ENCODE measurements at regions not wholly inside any gene's neighbourhood (a gene's known extent, or its start where the extent isn't known, plus 50 kb on each side); places are given as distances from the start of the nearest gene placed in this dataset.

DNA sequence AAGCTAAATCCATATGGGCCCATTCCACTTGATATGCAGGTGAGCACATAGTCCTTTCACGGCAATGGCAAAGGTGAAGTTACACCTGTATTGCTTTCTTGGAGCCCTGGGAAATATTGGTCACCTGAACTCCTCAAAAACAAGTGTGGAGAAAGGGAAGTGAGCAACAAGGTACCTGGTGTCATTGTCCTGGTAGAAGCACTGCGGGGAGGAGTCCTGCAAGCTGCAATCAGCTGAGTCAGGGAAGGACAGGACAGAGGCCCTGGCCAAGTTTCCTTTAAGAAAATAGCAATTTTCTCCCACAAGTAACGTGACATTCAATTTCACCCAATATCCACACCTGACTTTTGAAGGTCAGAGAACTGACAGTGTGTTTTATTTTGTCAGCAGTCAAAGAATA is 389.1 kb downstream of the IRS2 start:
- DNase-seq (ENCODE audit: low read depth) = no peak

DNA sequence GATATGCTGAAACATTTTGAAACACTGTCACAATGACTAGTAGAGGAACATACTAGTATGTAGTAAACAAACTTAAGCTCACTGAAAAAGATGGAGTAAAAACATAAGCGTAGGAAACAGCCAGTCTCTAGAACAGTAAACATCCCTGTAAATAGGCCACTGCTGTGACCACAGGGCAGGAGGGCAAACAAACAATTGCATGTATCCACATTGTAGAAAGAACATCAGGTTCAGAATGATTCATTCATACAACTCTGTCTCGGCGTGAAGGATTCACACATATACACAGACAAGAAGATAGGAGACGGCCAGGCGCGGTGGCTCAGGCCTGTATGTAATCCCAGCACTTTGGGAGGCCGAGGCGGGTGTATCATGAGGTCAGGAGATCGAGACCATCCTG is 390.1 kb downstream of the IRS2 start:
- DNase-seq (ENCODE audit: low read depth) = no peak

DNA sequence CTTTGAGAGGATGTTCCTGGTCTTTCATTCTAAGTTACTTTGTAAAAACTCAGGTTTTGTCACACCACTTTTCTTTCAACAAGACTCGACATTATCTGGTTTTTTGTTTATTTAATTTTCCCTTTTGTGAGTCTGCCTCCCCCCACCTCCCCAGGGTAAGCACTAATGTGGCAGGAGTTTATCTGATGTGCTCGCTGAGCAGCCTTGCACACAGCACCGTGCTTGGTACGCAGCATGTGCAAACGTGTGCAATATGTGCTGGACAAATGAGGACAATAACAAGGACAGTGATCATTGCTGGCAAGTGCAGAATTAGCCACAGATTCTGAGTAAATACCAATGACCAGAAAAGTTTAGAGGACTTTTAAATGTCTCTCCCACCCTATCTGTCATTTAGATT is 391.4 kb downstream of the IRS2 start:
- no peak for DNase-seq (ENCODE audit: low read depth)

DNA sequence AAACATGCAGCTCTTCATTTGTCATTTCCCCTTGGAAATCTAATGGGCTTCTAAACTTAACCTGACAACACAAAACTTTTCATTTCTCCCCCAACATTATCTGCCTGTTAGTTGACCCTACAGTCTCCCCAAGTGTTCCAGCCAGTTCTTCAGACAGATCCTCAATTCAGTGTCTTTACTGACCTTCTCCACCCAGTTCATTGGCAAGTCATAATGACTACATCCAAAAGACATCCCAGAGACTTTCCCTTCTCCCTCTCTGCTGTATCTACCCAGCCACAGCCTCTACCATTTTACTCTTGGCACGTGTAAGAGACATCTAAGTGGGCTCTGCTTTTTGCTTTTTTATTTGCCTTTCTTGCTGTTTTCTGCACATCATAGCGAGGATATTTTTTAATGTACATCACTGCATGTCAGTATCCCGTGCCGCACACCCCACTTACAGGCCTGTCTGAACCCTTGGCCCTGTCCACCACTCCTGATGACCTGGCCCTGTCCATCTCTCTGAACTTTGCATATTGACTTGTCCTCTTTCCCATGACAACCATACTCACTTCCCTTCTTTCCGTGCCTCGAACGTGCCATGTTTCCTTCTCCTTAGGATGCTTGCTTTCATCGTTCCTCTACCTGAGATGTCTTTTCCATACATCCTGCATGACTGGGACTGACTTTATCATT is 391.9 kb downstream of the IRS2 start:
- DNase-seq (ENCODE audit: low read depth) = no peak

DNA sequence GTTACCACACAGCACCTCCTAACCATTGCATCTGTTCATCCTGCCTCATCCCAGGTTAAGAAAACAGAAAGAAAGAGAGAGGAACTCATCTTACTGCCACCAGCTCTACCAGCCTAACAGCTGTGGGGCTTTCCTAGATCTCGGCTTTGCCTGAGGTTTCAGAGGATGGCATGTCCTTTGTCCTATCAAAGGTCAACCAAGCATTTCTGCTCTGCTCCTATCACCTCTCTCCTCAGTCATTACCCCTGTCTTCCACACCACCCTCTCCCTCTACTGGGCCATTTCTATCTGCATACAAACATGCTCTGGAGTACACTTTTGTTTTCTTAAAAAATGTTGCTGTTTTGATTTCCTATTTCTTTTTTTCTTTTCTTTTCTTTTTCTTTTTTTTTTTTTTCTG is 393.3 kb downstream of the IRS2 start:
- DNase-seq (ENCODE audit: low read depth) = no peak

DNA sequence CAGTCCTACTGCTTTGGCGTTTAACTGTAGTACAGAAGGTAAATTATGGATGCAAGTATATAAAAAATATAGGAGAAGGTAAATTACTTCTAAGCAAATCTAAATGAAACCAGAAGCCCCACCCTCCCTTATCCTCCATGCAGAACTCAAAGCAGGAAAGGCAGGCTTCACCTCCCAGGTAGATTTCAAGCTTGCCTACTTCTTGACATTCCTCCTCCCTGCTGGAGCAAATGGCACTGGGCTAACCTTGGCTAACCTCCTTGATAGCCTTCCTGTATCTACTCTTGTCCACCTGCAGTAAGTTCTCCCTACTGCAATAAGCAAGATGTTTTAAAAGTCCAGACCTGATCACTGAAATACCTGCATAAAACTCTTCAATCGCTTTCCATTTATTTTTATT is 396.0 kb downstream of the IRS2 start:
- DNase-seq (ENCODE audit: low read depth) = no peak

DNA sequence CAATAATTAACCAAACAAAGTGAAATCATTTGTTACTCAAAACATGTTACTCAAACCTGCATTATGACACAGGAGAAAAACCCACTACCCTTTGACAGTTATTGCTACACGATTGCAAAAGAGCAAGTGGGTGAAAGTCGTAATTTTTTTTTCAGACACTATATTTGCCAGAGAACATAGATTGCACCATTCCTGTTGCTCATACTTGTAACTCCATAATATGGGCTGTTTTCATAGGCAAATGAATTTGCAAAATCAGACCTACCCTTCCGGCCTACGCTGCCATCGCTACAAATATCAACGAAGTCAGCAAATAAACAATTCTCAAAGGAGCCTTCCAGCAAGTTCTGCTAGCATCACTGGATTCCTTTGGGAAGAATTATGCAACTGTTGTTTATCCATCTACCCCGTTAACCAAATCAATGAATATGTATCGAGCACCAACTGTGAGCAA is 396.5 kb downstream of the IRS2 start:
- DNase-seq (ENCODE audit: low read depth) = no peak

DNA sequence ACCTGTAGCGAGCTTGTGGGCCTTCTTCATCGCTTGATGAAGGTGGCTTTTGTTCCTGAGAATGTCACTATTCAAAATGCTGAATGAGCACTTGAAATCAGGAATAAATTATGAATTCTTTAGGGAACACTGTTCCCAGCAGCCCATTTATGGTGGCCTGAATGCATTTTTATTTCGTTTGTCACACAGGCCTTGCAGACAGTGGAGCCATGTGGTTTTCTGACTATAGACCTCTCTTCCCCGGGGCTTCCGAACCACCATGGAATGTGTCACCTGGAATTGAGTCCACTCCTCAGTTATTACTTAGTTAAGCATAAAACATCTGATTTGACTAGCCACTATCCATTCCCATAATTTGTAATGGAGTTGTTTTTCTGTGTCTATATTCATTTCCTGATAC is 396.9 kb downstream of the IRS2 start:
- DNase-seq (ENCODE audit: low read depth) = no peak

DNA sequence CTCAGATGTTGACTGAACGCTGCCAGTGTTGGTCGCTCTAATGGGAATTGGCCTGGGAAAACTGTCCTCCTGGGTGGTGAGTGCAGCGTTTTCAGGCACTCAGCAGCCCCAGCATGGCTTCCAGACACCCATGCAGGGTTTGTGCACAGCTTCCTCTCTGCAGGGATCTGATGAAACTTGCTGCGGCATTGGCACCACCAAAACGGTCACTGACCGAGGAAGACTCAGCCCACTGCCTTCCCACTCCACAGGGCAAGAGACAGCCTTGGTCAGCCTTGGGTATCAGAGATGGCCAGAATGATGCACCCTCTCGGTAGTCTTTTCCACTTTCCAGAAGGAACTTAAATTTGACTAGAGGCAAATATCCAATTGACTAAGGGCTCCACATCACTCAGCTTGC is 398.9 kb downstream of the IRS2 start:
- no peak for DNase-seq (ENCODE audit: low read depth)

DNA sequence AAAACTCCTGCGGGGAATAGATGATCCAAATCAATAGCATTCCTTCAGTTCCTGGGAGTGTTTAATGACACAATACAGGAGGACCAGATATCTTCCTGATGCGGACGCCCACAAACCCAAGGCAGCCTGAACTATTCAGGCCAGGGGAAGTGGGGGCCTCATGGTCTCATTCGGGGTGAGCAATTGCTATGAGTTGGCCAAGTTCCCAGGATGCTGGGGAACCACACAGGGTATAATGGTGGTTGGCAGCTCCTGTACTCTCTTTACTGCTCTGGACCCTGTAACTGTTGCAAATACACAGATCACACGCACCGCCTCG is 401.2 kb downstream of the IRS2 start:
- DNase-seq (ENCODE audit: low read depth) = no peak

DNA sequence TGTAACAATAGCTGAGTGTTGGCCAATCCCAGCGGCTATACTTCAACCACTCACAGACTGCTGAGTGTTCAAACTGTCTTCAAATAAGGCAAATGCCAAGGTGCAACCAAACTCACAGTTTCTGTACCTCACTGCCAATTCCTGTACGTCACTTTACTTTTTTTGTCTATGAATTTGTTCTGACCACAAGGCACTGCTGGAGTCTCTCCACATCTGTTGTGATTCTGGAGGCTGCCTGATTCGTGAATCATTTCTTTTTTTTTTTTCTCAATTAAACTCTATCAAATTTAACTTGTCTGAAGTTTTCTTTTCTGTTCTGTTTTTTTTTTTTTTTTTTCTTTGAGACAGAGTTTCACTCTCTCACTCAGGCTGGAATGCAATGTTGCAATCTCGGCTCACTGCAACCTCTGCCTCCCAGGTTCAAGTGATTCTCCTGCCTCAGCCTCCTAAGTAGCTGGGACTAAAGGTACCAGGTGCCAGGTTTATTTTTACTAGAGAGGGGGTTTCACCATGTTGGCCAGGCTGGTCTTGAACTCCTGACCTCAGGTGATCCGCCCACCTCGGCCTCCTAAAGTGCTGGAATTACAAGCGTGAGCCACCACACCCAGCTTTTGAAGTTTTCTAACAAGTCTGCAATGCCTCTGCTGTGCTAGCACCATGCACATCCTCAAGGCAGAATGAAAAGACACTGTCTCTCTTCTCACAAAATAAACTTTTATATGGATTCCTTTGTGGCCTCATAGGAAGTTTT is 401.7 kb downstream of the IRS2 start:
- DNase-seq (ENCODE audit: low read depth) = no peak

DNA sequence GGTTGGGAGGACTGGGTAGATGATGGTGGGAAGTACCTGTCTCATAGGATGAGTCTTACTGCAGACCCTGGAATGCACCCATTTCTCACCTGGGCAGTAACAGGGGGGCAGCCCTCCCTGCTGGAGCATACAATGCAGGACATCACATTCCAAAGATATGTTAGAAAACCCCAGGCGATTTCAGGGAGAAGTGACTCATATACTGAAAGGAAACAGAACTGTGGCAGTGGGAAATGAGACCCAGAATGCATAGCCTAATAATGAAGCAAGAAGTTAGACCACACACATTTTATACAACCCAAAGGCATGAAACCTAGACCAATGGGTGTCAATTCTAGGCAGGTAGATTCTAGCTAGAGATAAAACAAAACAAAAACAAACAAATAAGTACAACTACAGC is 402.7 kb downstream of the IRS2 start:
- DNase-seq (ENCODE audit: low read depth) = no peak

DNA sequence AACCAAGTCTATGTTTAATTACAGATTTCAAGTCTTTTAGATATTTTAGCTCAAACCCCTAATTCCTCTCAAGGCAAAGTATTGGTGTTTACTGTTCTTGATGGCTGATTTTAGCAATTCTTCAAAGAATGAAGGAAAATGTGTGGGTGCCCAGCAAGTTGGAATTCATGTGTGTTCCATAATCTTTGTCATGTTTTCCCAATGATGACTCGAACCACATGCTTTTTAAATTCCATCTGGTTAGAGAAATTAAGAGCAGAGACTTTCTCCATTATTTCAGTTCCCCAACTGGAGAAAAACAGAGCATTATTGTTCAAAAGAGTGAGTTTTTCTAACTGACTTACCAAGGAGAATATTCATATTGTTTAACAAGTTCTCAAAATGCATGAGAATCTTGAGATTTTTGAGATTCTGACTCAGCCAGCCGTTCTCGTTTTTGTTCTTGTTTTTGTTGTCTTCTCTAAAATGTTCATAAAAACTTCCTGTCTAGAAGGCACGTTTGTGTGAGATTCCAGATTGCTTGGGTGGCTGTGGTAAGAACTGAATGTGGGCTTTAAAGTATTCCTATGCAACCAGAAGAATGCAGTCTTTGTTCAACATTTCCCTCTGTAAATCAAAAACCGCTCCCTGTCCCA is 404.7 kb downstream of the IRS2 start:
- no peak for DNase-seq (ENCODE audit: low read depth)

DNA sequence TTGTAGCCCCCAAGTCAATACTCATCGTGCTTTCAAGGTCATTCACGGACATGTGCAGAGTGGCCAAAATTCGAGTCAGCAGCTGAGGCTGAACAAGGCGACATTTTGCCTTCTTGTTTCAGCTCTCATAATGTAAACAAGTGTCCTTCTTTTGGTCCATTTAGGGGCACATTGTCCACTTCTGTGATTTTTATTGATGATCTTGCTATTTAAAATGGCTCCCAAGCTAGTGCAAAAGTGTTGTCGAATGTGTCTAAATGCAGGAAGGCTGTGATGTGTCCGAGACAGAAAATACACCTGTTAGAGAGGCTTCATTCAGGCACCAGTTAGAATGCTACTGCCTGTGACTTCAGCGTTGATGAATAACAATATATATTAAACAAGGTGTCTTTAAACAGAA is 405.9 kb downstream of the IRS2 start:
- no peak for DNase-seq (ENCODE audit: low read depth)

DNA sequence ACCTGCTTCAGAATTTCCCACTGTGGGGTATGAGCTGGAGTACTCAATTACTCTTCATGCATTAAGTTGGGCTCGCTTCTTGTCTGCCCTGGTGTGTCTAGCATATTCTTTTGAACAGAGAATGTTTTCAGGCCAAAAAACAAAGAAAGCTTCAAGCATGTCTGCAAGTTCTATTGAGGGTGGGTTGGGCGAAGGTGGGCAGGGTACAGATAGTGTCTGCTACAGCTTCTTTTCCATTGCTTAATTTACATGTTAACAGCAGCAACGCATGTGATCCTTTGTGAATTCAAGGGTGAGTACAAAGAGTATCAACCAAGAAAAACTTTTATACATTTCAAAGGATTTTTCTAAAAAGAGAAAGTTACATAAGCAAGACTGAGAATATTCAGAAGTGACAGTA is 406.5 kb downstream of the IRS2 start:
- DNase-seq (ENCODE audit: low read depth) = no peak

DNA sequence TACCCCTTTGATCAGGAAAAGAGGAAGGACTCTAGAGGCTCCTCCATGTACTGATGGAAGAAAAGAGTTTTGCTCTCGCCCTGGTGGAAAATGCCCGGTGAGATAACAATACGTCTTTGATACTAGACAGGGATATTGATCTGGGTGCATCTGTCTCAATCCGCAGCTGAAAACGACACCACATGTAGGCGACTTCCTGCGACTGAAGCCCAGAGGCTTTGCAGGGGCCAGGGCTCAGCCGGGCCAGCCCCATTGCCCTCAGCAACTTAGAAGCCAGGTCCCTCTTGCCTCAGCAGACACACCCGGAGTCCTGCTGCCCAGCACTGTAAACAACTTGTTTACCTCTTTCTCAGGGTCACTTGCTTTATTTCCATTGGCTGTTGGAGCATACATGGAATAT is 409.4 kb downstream of the IRS2 start:
- DNase-seq (ENCODE audit: low read depth) = no peak

DNA sequence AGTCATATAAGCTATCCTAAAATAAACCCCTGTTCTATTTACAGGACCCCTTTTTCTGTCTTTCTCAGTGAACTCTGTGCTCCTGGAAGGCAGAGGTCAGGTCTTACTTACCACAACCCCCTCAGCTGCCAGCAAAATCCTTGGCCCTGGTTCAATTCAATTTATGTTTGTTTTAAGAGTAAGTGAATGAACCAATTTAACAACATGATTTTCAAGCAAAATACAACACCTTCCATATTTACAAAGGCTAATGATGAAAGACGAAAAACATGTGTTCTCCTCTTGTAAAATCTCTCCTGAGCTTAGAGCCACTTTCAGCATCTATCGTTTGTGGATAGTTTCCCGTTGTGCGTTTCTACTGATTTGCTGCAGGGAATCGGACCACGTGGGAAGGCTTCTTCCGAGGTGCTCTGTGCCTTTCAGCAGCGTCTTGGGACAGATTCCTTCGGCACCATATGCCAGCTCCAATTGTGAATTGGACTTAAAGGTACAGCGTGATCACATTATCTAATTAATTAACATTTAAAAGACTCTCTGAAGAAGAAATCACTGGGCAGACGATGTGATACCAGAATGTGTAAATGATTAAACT is 411.7 kb downstream of the IRS2 start:
- DNase-seq (ENCODE audit: low read depth) = no peak

DNA sequence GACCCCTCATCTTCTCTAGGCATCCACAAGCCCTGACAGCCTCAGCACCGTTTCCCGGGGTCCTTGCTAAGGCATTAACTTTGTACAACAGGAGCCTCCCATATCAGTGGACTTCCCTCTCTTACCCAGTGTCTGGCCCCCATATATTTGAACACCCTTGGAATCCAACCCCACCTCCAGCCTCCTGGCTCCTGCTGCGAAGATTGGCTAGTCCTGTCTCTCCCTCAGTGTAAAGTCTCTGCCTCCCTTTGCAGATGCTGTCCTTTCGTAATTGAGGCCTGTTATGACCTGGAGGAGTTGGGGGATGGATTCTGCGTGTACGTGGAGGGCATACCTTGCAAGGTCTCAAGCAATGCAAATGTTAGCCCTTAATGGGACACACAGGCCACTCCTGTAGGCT is 413.7 kb downstream of the IRS2 start:
- DNase-seq (ENCODE audit: low read depth) = no peak

DNA sequence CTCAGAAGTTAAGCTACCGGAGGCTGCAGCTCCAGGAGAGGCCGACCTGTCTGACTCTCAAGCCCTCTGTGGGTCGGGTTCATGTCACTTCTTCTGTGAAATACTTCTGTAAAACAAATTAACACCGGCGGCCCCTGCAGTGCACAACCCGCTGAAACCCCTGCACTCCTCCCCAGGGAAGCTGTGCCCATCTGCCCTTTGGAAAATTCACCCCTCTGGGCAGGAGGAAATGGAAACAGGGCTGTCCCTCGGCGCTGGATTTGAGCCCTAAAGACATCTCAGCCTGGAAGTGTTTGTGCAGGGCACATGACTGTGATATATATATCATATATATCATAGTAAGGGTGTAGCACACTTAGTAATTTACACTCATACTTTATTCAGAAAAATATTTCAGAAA is 415.3 kb downstream of the IRS2 start:
- no peak for DNase-seq (ENCODE audit: low read depth)

DNA sequence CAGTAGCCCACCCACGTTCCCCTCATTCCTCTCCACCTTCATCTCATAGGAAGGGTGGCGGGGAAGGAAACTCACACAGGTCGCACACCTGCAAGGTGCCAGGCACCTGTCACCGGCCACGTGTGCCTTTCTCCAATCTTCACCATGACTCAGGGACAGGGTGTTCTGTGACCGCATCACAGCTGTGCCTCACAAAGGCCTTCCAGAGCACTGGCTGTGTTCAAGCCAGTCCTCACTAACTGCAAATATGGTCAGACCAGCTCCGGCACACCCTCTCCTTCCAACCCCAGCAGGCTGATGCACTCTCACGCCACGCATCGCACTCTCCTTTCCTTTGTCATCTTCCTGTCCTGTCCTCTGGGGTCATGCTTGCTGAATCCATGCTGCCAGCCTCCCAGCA is 415.9 kb downstream of the IRS2 start:
- DNase-seq (ENCODE audit: low read depth) = no peak

DNA sequence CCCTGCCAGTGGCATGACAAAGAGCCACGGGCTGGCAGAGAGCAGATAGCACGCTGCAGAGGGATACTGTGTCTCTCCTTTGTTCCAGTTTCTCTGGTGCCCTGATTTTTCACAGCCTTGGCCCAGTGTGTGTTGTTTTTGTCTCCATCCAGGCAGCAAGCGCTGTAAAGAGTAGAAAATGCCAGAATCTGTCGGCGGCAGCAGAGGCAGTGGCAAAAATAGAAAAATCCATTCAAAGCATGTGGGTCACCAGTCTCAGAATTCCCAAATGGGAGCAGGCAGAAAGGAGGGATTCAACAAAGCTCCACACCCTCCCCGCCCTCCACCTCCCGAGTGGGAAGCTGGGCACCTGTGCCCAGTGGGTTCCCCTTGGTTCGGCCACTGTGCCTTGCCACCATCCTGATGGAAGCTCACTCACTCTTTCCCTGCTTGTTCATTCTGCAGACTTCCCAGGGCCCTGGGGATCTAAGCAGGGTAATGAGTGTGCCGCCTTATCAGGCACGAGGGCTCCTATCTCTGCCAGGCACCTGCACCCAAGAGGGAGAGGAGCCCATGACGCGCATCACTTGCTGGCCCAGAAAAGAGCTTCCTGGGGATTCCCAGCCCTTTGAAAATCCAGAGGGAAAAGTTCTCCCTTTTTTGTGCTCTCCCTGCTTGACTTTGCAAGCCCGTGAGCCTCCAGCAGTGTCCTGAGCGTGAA is 416.9 kb downstream of the IRS2 start:
- no peak for DNase-seq (ENCODE audit: low read depth)

DNA sequence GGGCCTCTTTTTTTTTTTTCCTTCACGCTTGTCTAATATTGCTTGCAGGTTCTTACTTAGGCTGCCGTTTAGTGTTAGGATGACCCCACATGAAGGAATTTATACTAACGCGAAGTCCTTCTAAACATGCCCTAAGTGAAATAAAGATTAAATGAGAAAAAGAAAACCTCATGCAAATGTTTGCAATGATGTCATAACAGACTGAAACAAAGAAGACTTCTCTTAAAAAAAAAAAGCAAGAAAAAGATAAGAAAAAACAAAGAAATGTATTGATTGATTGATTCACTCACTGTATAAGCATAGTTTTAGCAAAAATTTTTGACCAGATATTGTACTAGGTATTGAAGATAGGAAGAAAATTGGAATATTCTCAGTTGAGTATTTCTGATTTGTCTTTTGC is 418.2 kb downstream of the IRS2 start:
- DNase-seq (ENCODE audit: low read depth) = no peak

DNA sequence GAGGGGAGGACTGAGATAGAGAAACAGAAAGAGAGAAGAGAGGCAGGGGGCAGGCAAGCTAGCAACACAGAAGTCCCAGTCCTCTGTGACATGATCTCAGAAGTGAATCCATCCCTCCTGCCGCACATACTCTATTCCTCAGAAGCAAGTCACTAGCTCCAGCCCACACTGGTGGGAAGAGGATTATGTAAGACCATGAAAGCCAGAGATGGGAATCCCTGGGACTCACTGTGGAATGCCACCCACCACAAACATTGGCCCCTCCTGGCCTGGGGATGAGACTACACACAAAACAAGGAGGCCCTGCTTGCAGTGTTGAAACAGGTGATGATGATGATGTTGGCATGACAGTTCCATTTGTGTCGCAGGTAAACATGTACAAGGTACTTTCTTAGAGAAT is 419.9 kb downstream of the IRS2 start:
- no peak for DNase-seq (ENCODE audit: low read depth)
